Activated naive CD4-positive, alpha-beta T cell treated with anti-CD3 and anti-CD28 coated beads, Interleukin-2, amount 10 ng/mL, durations not matched to agents 7 days and 5 days (primary cell): ENCODE measurements at regions not wholly inside any gene's neighbourhood (a gene's known extent, or its start where the extent isn't known, plus 50 kb on each side); places are given as distances from the start of the nearest gene placed in this dataset.

Experiments
- CTCF ChIA-PET: fragments of 350-600 bp; sonication (Branson Sonifier 250); formaldehyde crosslinking; loops from one replicate; lab custom pipeline; 2021; ENCODE audit warnings: antibody characterized with exemption; lab: Charles Lee
- DNase-seq: peaks from one replicate; pipeline ENCODE4 v3.0.0-alpha.2; 2020
- H3K27ac Mint-ChIP-seq: one replicate; pipeline ENCODE4 v1.8.0; 2021; ENCODE audit warnings: mild to moderate bottlenecking, moderate library complexity, mixed read lengths
- H3K27me3 Mint-ChIP-seq: one replicate; pipeline ENCODE4 v1.8.0; 2021; ENCODE audit warnings: mild to moderate bottlenecking, mixed read lengths
- H3K36me3 Mint-ChIP-seq: one replicate; pipeline ENCODE4 v1.8.0; 2021; ENCODE audit warnings: mixed read lengths
- H3K4me1 Mint-ChIP-seq: one replicate; pipeline ENCODE4 v1.8.0; 2021; ENCODE audit warnings: mixed read lengths
- H3K4me3 Mint-ChIP-seq: one replicate; pipeline ENCODE4 v1.8.0; 2021; ENCODE audit warnings: mild to moderate bottlenecking, moderate library complexity, mixed read lengths
- H3K9me3 Mint-ChIP-seq: one replicate; pipeline ENCODE4 v1.8.0; 2021; ENCODE audit warnings: mixed read lengths

DNA sequence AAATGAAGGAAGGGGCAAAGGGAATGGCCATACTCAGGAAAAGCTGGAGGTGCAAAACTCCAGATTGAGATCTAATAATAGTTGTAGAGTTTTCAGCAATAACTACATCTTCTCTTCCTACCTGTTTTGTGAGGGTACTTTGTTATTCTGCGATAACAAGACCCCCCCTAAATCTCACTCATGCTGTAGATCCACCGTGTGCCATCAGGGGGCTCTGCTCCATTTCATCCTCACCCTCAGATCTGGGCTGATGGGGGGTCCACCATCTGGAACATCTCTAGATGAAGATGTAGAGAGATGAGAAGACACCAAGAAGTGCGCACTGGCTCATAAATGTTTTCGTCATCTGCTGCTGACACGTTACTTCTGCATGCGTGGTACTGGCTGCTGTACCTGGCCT is 135.9 kb upstream of the KIRREL3 start:
- no peaks in the 10 kb centered on the region for H3K9me3 Mint-ChIP-seq
- CTCF ChIA-PET: no interaction called here
- no peaks in the 10 kb centered on the region for H3K4me1 Mint-ChIP-seq
- DNase-seq: no peak
- H3K27ac Mint-ChIP-seq: no peak overlapping the region
- no peak overlapping the region for H3K4me3 Mint-ChIP-seq
- H3K27me3 Mint-ChIP-seq: no peaks in the 10 kb centered on the region
- H3K36me3 Mint-ChIP-seq: no peaks in the 10 kb centered on the region

DNA sequence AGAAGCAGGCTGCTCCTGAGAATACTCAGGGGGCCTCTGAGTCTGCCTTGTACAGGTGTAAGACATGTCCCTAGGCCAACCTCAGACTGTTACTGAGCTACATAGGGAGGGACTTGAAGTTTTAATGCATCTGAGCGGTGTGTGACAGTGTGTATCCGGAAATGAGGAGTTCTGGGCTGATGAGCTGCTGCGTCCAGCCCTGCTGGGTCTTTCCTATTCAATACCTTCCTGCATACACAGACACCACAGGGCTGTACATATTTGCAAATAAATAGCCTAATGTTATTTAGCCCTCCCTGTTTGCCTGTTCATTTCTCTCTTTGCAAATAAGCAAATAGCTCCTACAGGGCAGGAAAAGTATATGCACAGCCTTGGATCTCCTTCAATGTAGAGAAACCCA is 134.7 kb upstream of the KIRREL3 start:
- Mint-ChIP-seq H3K4me3 (no peak overlapping the region), H3K4me1 (no peaks in the 10 kb centered on the region), H3K27ac (no peak overlapping the region), H3K27me3 (no peaks in the 10 kb centered on the region), H3K36me3 (no peaks in the 10 kb centered on the region), H3K9me3 (no peaks in the 10 kb centered on the region)
- CTCF ChIA-PET: no interaction called here
- no peak for DNase-seq

DNA sequence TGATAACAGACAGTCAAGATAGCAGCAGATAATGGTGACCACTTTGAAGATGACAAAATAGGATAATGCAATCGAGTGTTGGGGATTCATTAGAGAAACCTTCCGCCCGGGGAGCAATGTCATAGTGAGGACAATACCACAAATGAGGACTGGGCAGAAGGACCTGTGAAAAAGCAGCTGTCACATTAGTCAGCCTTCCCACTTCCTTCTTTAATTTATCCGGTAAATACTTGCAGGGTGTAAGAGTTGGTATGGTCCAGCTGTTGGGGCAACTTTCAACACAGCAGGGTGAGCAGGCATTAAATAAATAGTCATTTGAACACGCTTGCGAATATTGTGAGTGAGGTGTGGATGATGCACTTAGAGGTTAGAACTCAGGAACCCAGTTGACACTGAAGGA is 132.5 kb upstream of the KIRREL3 start:
- Mint-ChIP-seq H3K36me3 (no peaks in the 10 kb centered on the region), H3K9me3 (no peaks in the 10 kb centered on the region), H3K4me1 (no peaks in the 10 kb centered on the region), H3K27me3 (no peaks in the 10 kb centered on the region), H3K4me3 (no peak overlapping the region), H3K27ac (no peak overlapping the region)
- DNase-seq: no peak
- CTCF ChIA-PET: no interaction called here

DNA sequence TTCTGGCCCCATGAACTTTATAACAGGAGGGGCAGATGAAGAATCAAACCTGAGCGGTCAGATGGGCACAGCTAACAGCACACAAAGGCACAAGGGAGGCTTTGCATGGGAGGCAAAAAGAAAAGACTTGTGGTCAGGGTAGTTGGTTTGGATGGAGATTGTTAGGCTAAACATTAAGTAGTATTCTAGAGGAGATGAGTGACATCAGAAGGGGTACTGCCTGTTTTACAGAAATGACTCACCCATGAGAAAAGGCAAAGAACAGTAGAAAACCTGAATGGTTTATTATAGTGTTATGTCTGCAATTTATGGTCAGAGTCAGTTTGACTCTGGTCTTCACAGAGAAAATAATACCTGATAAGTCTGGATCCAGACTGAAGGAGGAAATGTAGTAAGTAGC is 129.8 kb upstream of the KIRREL3 start:
- Mint-ChIP-seq H3K27me3 (no peaks in the 10 kb centered on the region), H3K4me1 (no peaks in the 10 kb centered on the region), H3K27ac (no peak overlapping the region), H3K9me3 (no peaks in the 10 kb centered on the region), H3K36me3 (no peaks in the 10 kb centered on the region), H3K4me3 (no peak overlapping the region)
- DNase-seq: no peak
- CTCF ChIA-PET: no interaction called here

DNA sequence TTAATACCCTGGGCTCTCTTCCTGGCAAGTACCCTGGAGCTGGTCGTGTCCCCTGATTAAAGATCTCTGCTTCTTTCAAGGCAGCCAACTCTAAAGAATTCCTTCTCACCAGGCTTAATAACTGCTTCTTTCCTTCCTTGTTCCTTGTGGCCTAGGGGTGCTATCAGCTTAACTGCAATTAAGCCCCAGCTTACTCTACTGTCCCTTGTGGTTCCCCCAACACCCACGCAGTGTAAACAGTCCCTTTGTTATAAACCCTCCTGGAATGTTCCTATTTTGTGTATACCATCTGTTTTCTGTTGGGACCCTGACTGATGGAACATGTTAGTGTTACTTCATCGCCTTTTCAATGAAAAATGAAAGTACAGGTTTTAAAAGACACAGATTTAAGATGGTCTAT is 126.4 kb upstream of the KIRREL3 start:
- H3K36me3 Mint-ChIP-seq: no peaks in the 10 kb centered on the region
- CTCF ChIA-PET: no interaction called here
- no peak overlapping the region for H3K27ac Mint-ChIP-seq
- H3K4me3 Mint-ChIP-seq: no peak overlapping the region
- no peaks in the 10 kb centered on the region for H3K9me3 Mint-ChIP-seq
- H3K4me1 Mint-ChIP-seq: no peaks in the 10 kb centered on the region
- DNase-seq: no peak
- H3K27me3 Mint-ChIP-seq: no peaks in the 10 kb centered on the region

DNA sequence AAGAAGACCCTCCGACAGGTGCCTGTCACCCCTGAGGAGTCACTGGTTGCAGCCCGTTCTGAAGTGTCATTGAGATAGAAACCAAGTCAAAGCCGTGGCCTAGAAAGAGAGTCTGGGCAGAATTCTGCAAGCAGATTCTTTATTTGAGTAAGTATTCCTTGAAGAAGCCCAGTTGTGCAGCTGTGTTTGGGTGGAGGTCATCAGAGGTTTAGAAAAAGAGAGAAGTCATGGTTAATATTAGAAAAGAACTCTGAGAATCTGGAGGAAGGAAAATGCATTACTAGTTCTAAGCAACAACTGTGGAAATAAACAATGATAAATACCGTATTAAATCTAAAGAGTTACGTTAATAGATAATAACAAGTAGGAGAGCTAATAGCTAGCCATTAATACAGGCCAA is 118.8 kb upstream of the KIRREL3 start:
- no peak for DNase-seq
- no peaks in the 10 kb centered on the region for H3K9me3 Mint-ChIP-seq

DNA sequence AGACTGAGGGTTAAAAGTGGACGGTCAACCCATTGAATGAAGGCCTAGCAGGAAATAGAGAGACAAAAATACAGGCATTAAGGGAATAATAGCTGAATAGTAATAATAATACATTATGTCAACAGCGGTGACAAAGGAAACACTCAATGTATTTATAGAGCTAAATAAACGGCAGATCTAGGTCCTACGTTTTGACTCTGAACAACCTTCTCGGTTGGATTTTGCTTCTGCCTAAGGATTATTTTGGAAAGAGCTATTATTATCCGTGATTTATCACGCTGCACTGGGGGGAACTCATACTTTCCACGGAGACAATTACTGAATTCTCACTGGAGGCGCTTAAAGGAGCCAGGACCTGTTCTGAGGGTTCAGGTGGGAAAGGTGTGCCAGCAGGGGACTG is 118.2 kb upstream of the KIRREL3 start:
- CTCF ChIA-PET: no interaction called here

More for the DNA sequence above, 118.8 kb upstream of the KIRREL3 start:
- Mint-ChIP-seq H3K4me3 (no peak overlapping the region), H3K36me3 (no peaks in the 10 kb centered on the region), H3K4me1 (no peaks in the 10 kb centered on the region), H3K27me3 (no peaks in the 10 kb centered on the region), H3K27ac (no peak overlapping the region)
- CTCF ChIA-PET: no interaction called here

DNA sequence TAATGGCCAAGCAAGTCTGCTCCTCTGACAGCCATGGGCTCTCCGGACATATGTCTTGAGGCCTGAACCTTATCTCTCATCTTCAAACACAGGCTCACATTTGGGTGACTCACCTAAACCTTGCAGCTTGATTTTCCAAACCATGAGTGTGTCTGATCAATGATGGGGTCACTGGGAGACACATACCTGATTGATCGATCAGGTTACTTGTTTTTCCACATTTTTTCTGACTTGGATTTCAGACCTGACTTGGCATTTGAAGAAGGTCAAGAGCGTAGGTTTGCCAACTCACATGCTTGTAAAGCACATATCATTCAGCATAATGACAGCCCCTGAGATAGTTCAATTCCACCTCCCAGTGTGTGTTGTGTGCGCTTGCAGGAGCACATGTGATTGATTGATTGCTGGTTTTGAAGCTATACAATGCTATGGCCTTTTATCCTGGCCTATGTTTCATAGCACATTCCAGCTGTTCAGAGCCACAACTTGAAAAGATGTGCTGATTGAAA is 116.7 kb upstream of the KIRREL3 start:
- no peak for DNase-seq
- Mint-ChIP-seq H3K4me1 (no peaks in the 10 kb centered on the region), H3K4me3 (no peak overlapping the region), H3K27me3 (no peaks in the 10 kb centered on the region), H3K36me3 (no peaks in the 10 kb centered on the region), H3K27ac (no peak overlapping the region), H3K9me3 (no peaks in the 10 kb centered on the region)
- CTCF ChIA-PET: no interaction called here

More for the DNA sequence above, 118.2 kb upstream of the KIRREL3 start:
- Mint-ChIP-seq H3K4me3 (no peak overlapping the region), H3K4me1 (no peaks in the 10 kb centered on the region), H3K27ac (no peak overlapping the region), H3K27me3 (no peaks in the 10 kb centered on the region), H3K9me3 (no peaks in the 10 kb centered on the region), H3K36me3 (no peaks in the 10 kb centered on the region)
- DNase-seq: no peak

DNA sequence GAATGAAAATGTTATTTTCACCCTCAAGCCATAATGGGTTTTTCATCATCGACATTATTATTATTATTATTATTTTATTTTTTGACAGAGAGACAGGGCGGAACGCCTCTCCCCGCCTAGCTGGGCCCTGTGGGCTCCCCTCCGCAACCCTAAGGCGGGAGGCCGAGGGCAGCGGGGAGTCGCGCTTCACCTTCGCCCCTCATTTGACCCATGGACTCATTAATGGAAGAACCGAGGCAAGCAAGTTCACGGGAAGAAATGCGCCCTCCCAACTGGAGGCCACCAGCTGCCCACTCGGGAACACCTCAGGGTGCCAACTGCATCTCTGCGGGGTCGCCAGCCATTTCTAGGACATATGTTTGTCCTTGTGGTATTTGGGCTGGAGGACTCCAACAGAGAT is 115.3 kb upstream of the KIRREL3 start:
- CTCF ChIA-PET: no interaction called here
- no peaks in the 10 kb centered on the region for H3K36me3 Mint-ChIP-seq
- no peak for DNase-seq
- H3K4me3 Mint-ChIP-seq: no peak overlapping the region
- no peaks in the 10 kb centered on the region for H3K4me1 Mint-ChIP-seq
- H3K27me3 Mint-ChIP-seq: no peaks in the 10 kb centered on the region
- H3K9me3 Mint-ChIP-seq: no peaks in the 10 kb centered on the region
- H3K27ac Mint-ChIP-seq: no peak overlapping the region

DNA sequence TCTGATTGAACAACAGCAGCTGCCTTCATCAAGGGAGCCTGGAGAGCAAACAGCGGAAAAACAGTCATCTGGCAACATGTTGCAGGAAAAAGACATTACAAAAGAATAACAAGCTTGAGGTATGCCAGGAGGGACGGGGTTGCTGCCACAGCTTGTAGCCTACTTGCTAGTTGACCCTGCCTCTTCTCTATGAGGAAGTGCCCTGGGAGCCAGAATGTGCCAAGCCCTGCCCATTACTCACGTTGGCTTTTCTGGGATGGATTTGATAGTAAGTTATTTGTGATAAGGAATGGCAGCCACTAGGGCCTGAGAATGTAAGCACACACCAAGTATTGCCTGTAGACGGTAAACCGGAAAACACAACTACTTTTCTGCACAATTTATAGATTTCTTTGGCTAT is 113.5 kb upstream of the KIRREL3 start:
- H3K27me3 Mint-ChIP-seq: no peaks in the 10 kb centered on the region
- no peak overlapping the region for H3K4me3 Mint-ChIP-seq
- no peaks in the 10 kb centered on the region for H3K36me3 Mint-ChIP-seq
- no peak overlapping the region for H3K27ac Mint-ChIP-seq
- H3K9me3 Mint-ChIP-seq: no peaks in the 10 kb centered on the region
- no peak for DNase-seq
- H3K4me1 Mint-ChIP-seq: no peaks in the 10 kb centered on the region
- CTCF ChIA-PET: no interaction called here

DNA sequence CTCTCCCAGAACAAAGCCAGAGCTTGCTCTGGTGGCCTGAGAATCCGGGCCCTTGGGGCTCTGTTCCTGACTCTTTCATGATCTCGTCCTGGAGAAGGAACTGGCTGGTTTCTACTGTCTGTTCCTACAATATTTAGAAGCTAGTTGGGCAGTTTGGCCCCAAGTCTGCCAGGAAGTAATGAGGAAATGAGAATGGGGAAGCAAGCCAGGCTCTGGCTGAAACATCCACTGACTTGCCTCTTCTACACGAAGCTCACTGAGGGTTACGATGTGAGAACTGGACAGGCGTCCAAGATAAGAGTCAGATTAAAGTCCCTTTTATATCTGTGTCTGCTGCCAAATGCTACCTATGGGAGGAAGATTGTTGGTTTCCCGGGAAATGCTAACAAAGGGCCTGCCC is 110.0 kb upstream of the KIRREL3 start:
- DNase-seq: no peak
- CTCF ChIA-PET: no interaction called here
- no peak overlapping the region for H3K27ac Mint-ChIP-seq
- H3K27me3 Mint-ChIP-seq: no peaks in the 10 kb centered on the region
- H3K36me3 Mint-ChIP-seq: no peaks in the 10 kb centered on the region
- no peak overlapping the region for H3K4me3 Mint-ChIP-seq
- no peaks in the 10 kb centered on the region for H3K4me1 Mint-ChIP-seq
- no peaks in the 10 kb centered on the region for H3K9me3 Mint-ChIP-seq

DNA sequence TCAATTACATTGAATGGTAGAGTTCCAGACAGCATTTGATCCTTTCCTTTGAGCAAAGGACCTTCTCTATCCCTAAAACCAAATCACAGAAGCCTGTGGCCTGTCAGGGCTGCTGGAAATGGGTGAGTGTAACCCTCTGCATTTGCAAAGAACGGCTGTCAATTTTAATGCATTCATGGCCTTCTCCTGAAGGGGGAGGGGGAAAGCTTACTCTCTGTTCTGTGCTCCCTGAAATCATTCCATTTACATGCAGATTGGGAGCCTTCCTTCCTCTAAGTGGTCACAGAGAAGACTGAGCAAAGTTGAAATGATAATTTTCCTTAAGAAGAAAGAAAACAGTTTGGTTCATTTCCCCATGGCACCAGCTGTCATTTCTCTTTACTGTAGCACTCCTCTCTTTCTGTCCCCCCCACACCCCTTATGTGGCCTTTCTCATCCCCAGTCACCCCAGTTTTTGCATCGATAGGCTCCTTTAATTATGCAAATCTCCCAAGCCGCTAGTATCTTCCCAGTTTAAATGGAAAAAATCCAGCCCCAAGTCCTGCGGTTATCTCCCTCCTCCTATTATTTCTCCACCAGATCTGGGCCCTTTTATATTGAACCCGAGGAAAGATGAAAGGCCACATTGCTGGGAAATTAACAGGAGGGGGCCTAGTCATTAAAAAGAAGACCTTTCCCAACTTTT is 109.4 kb upstream of the KIRREL3 start:
- CTCF ChIA-PET: no interaction called here
- no peaks in the 10 kb centered on the region for H3K27me3 Mint-ChIP-seq
- no peaks in the 10 kb centered on the region for H3K36me3 Mint-ChIP-seq
- DNase-seq: no peak
- no peaks in the 10 kb centered on the region for H3K4me1 Mint-ChIP-seq
- no peaks in the 10 kb centered on the region for H3K9me3 Mint-ChIP-seq
- no peak overlapping the region for H3K4me3 Mint-ChIP-seq
- H3K27ac Mint-ChIP-seq: no peak overlapping the region

DNA sequence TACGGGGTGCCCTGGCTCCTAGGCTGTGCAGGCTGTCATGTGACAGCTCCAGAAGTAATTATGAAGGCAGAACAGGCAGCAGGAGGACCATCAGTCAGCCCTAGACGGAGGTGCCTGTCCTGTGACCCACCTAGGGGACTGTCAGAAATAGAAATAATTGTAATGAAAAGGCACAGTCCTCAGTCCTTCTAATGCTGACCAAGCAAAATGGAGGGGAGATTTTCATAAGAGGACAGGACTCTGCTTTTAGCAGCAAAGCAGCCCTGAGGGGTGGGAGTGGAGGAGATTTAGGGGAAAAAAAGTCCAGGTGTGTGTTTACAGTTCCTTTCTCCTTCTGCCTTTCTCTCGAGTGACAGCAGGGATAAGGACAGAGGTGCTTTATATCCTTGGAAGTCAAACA is 108.3 kb upstream of the KIRREL3 start:
- DNase-seq: no peak
- no peaks in the 10 kb centered on the region for H3K4me1 Mint-ChIP-seq
- no peaks in the 10 kb centered on the region for H3K9me3 Mint-ChIP-seq
- no peak overlapping the region for H3K4me3 Mint-ChIP-seq
- no peaks in the 10 kb centered on the region for H3K36me3 Mint-ChIP-seq
- no peaks in the 10 kb centered on the region for H3K27me3 Mint-ChIP-seq
- no peak overlapping the region for H3K27ac Mint-ChIP-seq
- CTCF ChIA-PET: no interaction called here

DNA sequence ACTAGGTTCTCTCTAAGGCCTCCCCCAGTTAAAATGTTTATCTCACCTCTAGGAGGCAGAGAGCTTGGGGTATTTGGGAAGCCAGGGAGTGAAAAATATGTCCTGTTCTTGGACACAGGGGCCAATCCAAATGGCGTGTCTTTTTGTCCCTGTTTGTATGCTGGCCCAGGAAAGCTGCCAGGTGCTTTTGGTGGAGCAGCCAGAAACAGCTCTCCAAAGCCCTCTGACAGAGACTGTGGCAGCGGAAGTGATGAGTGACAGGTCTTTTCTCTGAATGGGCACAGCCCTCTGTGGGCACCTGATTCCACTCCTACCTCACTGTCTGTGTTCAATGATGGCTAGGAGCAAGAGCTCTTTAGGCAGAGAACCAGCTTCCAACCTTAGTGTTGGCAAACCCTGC is 106.4 kb upstream of the KIRREL3 start:
- Mint-ChIP-seq H3K27ac (no peak overlapping the region), H3K4me1 (no peaks in the 10 kb centered on the region), H3K36me3 (no peaks in the 10 kb centered on the region), H3K4me3 (no peak overlapping the region), H3K27me3 (no peaks in the 10 kb centered on the region), H3K9me3 (no peaks in the 10 kb centered on the region)
- CTCF ChIA-PET: no interaction called here
- no peak for DNase-seq

DNA sequence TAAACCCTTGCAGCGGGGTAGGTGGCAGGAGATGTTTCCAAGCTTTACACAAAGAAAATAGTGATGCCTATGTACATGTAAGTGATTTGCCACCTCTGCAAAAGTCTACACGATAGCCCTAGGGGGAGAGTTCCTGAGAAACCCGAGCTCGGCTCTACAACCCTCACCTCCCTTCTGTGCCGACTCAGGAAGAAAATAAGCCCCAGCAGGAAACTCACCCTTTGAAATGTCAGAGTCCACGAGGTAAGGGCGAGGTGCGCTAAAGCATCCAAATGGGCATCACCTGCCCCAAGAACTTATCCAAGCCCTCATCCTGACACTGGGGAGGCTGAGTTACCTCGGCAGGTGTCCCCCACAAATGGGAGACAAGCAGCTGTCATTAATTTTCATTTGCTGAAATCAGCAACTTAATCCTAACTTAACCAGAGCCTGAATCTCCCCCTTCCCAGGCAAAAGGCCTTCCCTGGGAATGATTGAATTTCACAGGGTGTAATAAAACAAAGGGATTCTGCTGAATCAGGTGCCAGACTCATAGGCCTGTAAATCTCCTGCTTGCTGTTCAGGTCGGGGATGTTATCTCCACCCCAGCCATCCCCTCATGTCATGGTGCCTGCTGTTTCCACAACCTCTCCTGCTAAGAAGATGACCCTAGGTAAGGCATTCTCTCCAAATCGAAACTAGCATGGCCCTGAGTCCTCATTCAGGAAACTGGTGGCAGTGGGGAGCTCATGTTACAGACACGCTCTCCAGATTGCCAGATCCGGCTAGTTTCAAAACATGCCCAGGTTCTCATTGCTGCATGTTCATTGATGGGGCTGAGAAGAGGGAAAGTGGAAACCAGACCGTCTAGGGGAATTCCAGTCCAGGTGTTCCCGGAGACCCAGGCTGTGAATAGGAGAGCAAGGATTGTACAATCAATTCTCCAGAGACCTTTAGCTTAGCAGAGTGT is 105.3 kb upstream of the KIRREL3 start:
- Mint-ChIP-seq H3K9me3 (no peaks in the 10 kb centered on the region), H3K36me3 (no peaks in the 10 kb centered on the region), H3K4me3 (no peak overlapping the region), H3K4me1 (no peaks in the 10 kb centered on the region), H3K27ac (no peak overlapping the region), H3K27me3 (no peaks in the 10 kb centered on the region)
- no peak for DNase-seq
- CTCF ChIA-PET: no interaction called here
